OCI-LY7 (cell line): ENCODE measurements at regions not wholly inside any gene's neighbourhood (a gene's known extent, or its start where the extent isn't known, plus 50 kb on each side); places are given as distances from the start of the nearest gene placed in this dataset.

Source experiments
- CTCF ChIP-seq: fragments of 200-600 bp; sonication (generic); conservative IDR thresholded peaks from 2 replicates; pipeline ENCODE4 v1.5.1; 2014; ENCODE audit warnings: mild to moderate bottlenecking, antibody characterized with exemption, low read length, moderate library complexity, mixed read lengths
- EZH2phosphoT487 ChIP-seq: fragments of 200-600 bp; sonication (generic); IDR thresholded peaks from 2 replicates; pipeline ENCODE4 v1.6.1; 2018; ENCODE audit warnings: low read depth, borderline replicate concordance, mild to moderate bottlenecking, mixed run types, antibody characterized with exemption, low read length, moderate library complexity, mixed read lengths

GRCh38 chr9:108748776-108749175 is 107.0 kb downstream of the ACTL7B start:
- TF ChIP-seq CTCF (no peak), EZH2phosphoT487 (no peak)
